AG20443 (cell line): ENCODE measurements at regions not wholly inside any gene's neighbourhood (a gene's known extent, or its start where the extent isn't known, plus 50 kb on each side); places are given as distances from the start of the nearest gene placed in this dataset.
"Not testable (repeated sequence)": the region's sequence is repeated elsewhere in the genome, so short reads cannot be mapped to it uniquely, and the experiment has no call there.

Source experiments
- DNase-seq: peaks from one replicate; pipeline ENCODE4 v3.0.0; 2012; ENCODE audit warnings: low spot score, mixed read lengths

GRCh38 chr15:54749461-54749860 lies 447.3 kb downstream of the RSL24D1 start:
- DNase-seq, result not testable (repeated sequence)

DNA sequence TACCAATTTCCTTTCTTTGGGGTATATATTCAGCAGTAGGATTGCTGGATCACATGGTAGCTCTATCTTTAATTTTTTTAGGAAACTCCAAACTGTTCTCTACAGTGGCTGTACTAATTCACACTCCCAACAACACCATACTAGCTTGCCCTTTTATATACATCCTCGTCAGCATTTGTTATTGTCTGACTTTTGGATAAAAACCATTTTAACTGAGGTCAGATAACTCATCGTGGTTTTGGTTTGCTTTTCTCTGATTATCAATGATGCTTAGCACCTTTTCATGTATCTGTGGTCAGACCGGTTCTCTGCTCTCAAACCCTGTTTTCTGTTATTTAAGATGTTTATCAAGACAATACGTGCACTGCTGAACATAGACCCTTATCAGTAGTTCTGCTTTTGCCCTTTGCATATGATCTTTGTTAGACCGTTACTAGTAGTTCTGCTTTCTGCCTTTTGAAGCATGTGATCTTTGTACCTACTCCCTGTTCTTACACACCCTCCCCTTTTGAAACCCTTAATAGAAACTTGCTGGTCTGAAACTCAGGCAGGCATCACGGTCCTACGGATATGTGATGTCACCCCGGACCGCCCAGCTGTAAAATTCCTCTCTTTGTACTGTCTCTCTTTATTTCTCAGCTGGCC lies 474.3 kb downstream of the RSL24D1 start:
- DNase-seq, result no peak

GRCh38 chr15:54719325-54719724 lies 477.4 kb downstream of the RSL24D1 start:
- no peak for DNase-seq

GRCh38 chr15:54707805-54708752 lies 488.7 kb downstream of the RSL24D1 start:
- no peak for DNase-seq

DNA sequence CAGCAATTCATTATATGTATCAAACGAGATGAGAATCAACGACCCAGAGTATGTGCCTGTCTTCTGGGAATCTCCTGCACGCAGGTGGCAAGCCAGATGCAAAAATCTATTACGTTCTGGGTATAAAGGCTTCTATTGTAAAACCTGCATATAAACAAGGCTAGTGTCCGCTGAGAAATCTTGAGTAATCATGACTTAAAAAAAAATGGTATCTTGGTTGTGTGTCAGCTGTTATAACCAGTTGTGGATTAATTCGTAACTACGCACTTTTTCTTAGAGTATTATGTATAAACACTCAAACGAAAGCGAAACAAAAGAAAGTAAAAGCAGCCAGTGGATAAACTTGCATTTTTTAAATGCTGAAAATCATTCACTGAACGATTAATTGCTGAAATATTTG lies 509.1 kb downstream of the RSL24D1 start:
- no peak for DNase-seq
